GM12878 (cell line): ENCODE measurements at regions not wholly inside any gene's neighbourhood (a gene's known extent, or its start where the extent isn't known, plus 50 kb on each side); places are given as distances from the start of the nearest gene placed in this dataset.

ENCODE experiments used
- ATAC-seq: fragments of 200-7000 bp; cut with Tn5 transposase; 3 replicates; pipeline ENCODE4 v1.9.1; 2020; ENCODE audit warnings: mild to moderate bottlenecking, moderate library complexity
- BruUV-seq: library from RNA; stranded (reverse); fragments of 400-500 nt; replicated peaks from 2 replicates; lab custom pipeline; 2021; lab: Mats Ljungman, UMichigan
- CTCF ChIA-PET: fragments of 300-600 bp; sonication (Branson Sonifier 250); formaldehyde crosslinking; extraction: SDS; loops from one replicate; lab custom pipeline; 2021; ENCODE audit warnings: inconsistent platforms; lab: Yijun Ruan, JAX
- POLR2A ChIA-PET: fragments of 350-600 bp; formaldehyde crosslinking; extraction: SDS; loops from one replicate; lab custom pipeline; 2021; ENCODE audit warnings: inconsistent platforms; lab: Charles Lee
- RAD21 ChIA-PET: fragments of 300-600 bp; sonication (Branson Sonifier 250); formaldehyde crosslinking; loops from one replicate; lab custom pipeline; 2023; ENCODE audit warnings: antibody characterized with exemption; ENCODE audit not compliant: unreplicated experiment; lab: Charles Lee
- SMC1A ChIA-PET: fragments of 300-600 bp; sonication (Branson Sonifier 250); formaldehyde crosslinking; loops from one replicate; lab custom pipeline; 2023; ENCODE audit not compliant: unreplicated experiment, uncharacterized antibody; lab: Charles Lee
- DNase-seq: peaks from one replicate; pipeline ENCODE4 v3.0.0-alpha.2; 2011; ENCODE audit warnings: low read depth, low spot score
- FAIRE-seq: peaks from 3 replicates; lab custom pipeline; 2011; peaks lifted over from hg19 to GRCh38; lab: Jason Lieb, UNC
- H2AFZ ChIP-seq: 2 replicates; pipeline ENCODE4 v1.6.0; 2011; ENCODE audit warnings: low read depth, low read length, control low read depth; ENCODE audit not compliant: control insufficient read depth
- H3K27ac ChIP-seq: 2 replicates; pipeline ENCODE4 v1.5.1; 2011; ENCODE audit warnings: control low read depth; ENCODE audit not compliant: control insufficient read depth, insufficient read depth
- H3K27me3 ChIP-seq, 2 experiments: replicated peaks in 1 of 2; 2 replicates each; pipeline versions ENCODE4 v1.6.0 to v1.6.1; 2011; ENCODE audit warnings: low read length in 1 of 2; ENCODE audit not compliant: control insufficient read depth in 2 of 2, insufficient read depth in 2 of 2
- H3K36me3 ChIP-seq, 2 experiments: 2 replicates each; pipeline ENCODE4 v1.5.1; 2011; ENCODE audit warnings: low read length in 1 of 2; ENCODE audit not compliant: control insufficient read depth in 2 of 2, insufficient read depth in 2 of 2
- H3K4me1 ChIP-seq: 2 replicates; pipeline ENCODE4 v1.6.1; 2011; ENCODE audit warnings: mild to moderate bottlenecking, low read length, moderate library complexity, mixed read lengths; ENCODE audit not compliant: control insufficient read depth, insufficient read depth
- H3K4me2 ChIP-seq: 2 replicates; pipeline ENCODE4 v1.6.0; 2011; ENCODE audit warnings: control low read depth; ENCODE audit not compliant: control insufficient read depth, insufficient read depth
- H3K4me3 ChIP-seq: fragments of 200-600 bp; sonication (generic); 2 replicates; pipeline ENCODE4 v1.5.1; 2016
- H3K79me2 ChIP-seq: 2 replicates; pipeline ENCODE4 v1.6.0; 2011; ENCODE audit warnings: low read length; ENCODE audit not compliant: control insufficient read depth, insufficient read depth
- H3K9ac ChIP-seq: 2 replicates; pipeline ENCODE4 v1.8.0; 2011; ENCODE audit warnings: low read length, control low read depth, mixed read lengths; ENCODE audit not compliant: control insufficient read depth, insufficient read depth
- H3K9me3 ChIP-seq: replicated peaks from 3 replicates; pipeline ENCODE4 v1.5.1; 2011; ENCODE audit warnings: mild to moderate bottlenecking, low read length; ENCODE audit not compliant: control insufficient read depth, insufficient read depth
- H4K20me1 ChIP-seq: 2 replicates; pipeline ENCODE4 v1.6.0; 2011; ENCODE audit not compliant: control insufficient read depth, insufficient read depth
- BRCA1 ChIP-seq: IDR thresholded peaks from 2 replicates; pipeline ENCODE4 v1.6.1; 2011; ENCODE audit warnings: low read depth, low read length, improper control_type of control experiment
- FOS ChIP-seq: IDR thresholded peaks from 3 replicates; pipeline ENCODE4 v1.6.1; 2011; ENCODE audit warnings: borderline replicate concordance; ENCODE audit not compliant: insufficient read length; ENCODE audit errors: extremely low read depth
- FOXK2 ChIP-seq: fragments of 450-650 bp; IDR thresholded peaks from 2 replicates; pipeline ENCODE4 v1.6.1; 2017; ENCODE audit warnings: mild to moderate bottlenecking, moderate library complexity
- PML ChIP-seq: IDR thresholded peaks from 2 replicates; pipeline ENCODE4 v1.6.1; 2012; ENCODE audit warnings: low read length, inconsistent platforms
- TAF1 ChIP-seq: IDR thresholded peaks from 2 replicates; pipeline ENCODE4 v1.6.1; 2011; ENCODE audit warnings: mild to moderate bottlenecking, low read depth, low read length, borderline replicate concordance
- TBL1XR1 ChIP-seq: IDR thresholded peaks from 2 replicates; pipeline ENCODE4 v1.6.1; 2012; ENCODE audit warnings: low read depth, low read length, improper control_type of control experiment
- ZSCAN29 ChIP-seq: fragments of 450-650 bp; IDR thresholded peaks from 2 replicates; pipeline ENCODE4 v1.6.1; 2017; ENCODE audit warnings: mild to moderate bottlenecking, moderate library complexity
- in situ Hi-C: fragments of 300-500 bp; cut with MboI; formaldehyde crosslinking; loops from 9 replicates; pipeline ENCODE4 v1.14.3; 2018; ENCODE audit warnings: mixed read lengths
- intact Hi-C: fragments of 100-400 bp; cut with micrococcal nuclease; formaldehyde crosslinking; loops from one replicate; pipeline ENCODE4 v1.14.2; 2022; ENCODE audit not compliant: unreplicated experiment
- TF ChIP-seq, protein P1 (sequence below): IDR thresholded peaks from 2 replicates; pipeline ENCODE4 v1.6.1; 2012; ENCODE audit warnings: low read length, inconsistent platforms

DNA sequence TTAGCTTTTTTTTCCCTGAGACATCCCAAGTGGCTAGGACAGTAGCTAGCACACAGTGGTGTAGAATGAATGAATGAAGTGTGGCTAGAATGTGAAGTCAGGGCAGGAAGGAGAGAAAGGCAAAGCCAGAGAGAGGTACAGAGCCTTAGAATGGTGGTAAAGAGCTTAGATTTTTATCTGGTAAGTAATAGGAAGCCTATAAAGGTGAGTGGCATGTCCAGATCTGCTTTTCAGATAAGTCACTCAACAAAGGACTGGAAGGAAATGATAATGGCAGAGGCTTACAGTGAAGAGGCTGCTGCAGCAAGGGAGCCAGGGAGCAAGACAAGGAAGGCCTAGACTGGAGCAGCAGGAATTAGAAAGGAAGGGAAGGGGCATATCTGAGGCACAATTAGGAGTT lies 96.0 kb upstream of the PRDM1 start:
- BruUV-seq = no TSS peak

More for the DNA sequence above, 96.0 kb upstream of the PRDM1 start:
- peaks cover 5% of the 10 kb centered on the region; the same call in 1 of the 2 replicates for H3K4me1 ChIP-seq
- SMC1A ChIA-PET = interaction anchor here (0.8 to 3.5 kb wide), 7 partner anchors 7 to 559 kb away, joined by 3 to 11 read pairs (median 4); no protein-coding TSS in a partner anchor
- no peak overlapping the region for H2AFZ ChIP-seq
- H3K4me3 ChIP-seq = no peak overlapping the region
- intact Hi-C loops = loop anchor here (10.0 kb wide), 2 partner anchors 235 to 505 kb away; no protein-coding TSS in a partner anchor
- POLR2A ChIA-PET = no interaction called here
- in situ Hi-C loops = no loop called here
- peaks cover 6% of the 10 kb centered on the region for H3K9me3 ChIP-seq
- H3K27me3 ChIP-seq = peaks cover 16 to 32% of the 10 kb centered on the region in 2 experiments
- FAIRE-seq = no peak
- no peak for ATAC-seq
- H3K79me2 ChIP-seq = no peaks in the 10 kb centered on the region
- DNase-seq = no peak
- CTCF ChIA-PET = interaction anchor here (0.6 kb wide), 1 partner anchor 305 kb away, joined by 3 read pairs; no protein-coding TSS in a partner anchor
- no peaks in the 10 kb centered on the region for H3K36me3 ChIP-seq
- no peak overlapping the region for H3K27ac ChIP-seq
- no peak overlapping the region for H3K9ac ChIP-seq
- H3K4me2 ChIP-seq = no peak overlapping the region
- TF ChIP-seq FOS = no peak
- no peak for TF ChIP-seq ZSCAN29
- TF ChIP-seq TAF1 = no peak
- TF ChIP-seq TBL1XR1 = no peak
- no peak for TF ChIP-seq BRCA1
- no peak for TF ChIP-seq FOXK2
- TF ChIP-seq, protein P1, sequence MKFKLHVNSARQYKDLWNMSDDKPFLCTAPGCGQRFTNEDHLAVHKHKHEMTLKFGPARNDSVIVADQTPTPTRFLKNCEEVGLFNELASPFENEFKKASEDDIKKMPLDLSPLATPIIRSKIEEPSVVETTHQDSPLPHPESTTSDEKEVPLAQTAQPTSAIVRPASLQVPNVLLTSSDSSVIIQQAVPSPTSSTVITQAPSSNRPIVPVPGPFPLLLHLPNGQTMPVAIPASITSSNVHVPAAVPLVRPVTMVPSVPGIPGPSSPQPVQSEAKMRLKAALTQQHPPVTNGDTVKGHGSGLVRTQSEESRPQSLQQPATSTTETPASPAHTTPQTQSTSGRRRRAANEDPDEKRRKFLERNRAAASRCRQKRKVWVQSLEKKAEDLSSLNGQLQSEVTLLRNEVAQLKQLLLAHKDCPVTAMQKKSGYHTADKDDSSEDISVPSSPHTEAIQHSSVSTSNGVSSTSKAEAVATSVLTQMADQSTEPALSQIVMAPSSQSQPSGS = no peak
- TF ChIP-seq PML = no peak
- RAD21 ChIA-PET = interaction anchor here (1.3 to 1.8 kb wide), 2 partner anchors 233 to 252 kb away, joined by 3 to 6 read pairs; no protein-coding TSS in a partner anchor
- H4K20me1 ChIP-seq = no peaks in the 10 kb centered on the region
